ENCODE measurements at regions not wholly inside any gene's neighbourhood (a gene's known extent, or its start where the extent isn't known, plus 50 kb on each side); places are given as distances from the start of the nearest gene placed in this dataset.

- Histone ChIP-seq H3K27ac (peak overlapping the region; percentile 61), H3K27me3 (ENCODE audit: low read depth) (no peaks in the 10 kb centered on the region), H3K4me1 (no peaks in the 10 kb centered on the region), H3K36me3 (no peaks in the 10 kb centered on the region), H3K4me3 (no peak overlapping the region), H3K9me3 (no peaks in the 10 kb centered on the region)
- ATAC-seq: peak; percentile 28 to 57
- intact Hi-C loops (cut with DNase I): no loop called here
- no peak for DNase-seq
- no peak for TF ChIP-seq CTCF (IDR thresholded peaks at IDR 0.05)
Measured at GRCh38 chr16:87227296-87227951, 89.8 kb downstream of the C16orf95 start.

- Histone ChIP-seq H3K4me1 (no peaks in the 10 kb centered on the region), H3K36me3 (no peaks in the 10 kb centered on the region), H3K27me3 (ENCODE audit: low read depth) (no peaks in the 10 kb centered on the region), H3K4me3 (no peak overlapping the region), H3K9me3 (no peaks in the 10 kb centered on the region), H3K27ac (no peak overlapping the region)
- intact Hi-C loops (cut with DNase I): no loop called here
- DNase-seq (no peak), ATAC-seq (no peak)
- no peak for TF ChIP-seq CTCF (IDR thresholded peaks at IDR 0.05)
Measured at GRCh38 chr16:87228363-87228762, 88.8 kb downstream of the C16orf95 start.

GRCh38 chr16:87229230-87230188 lies 87.7 kb downstream of the C16orf95 start:
- no peaks in the 10 kb centered on the region for H3K4me1 ChIP-seq
- H3K27ac ChIP-seq: no peak overlapping the region
- H3K27me3 ChIP-seq (ENCODE audit: low read depth): no peaks in the 10 kb centered on the region
- DNase-seq (no peak), ATAC-seq (no peak)
- no peak for TF ChIP-seq CTCF (IDR thresholded peaks at IDR 0.05)
- H3K36me3 ChIP-seq: no peaks in the 10 kb centered on the region
- no peak overlapping the region for H3K4me3 ChIP-seq
- H3K9me3 ChIP-seq: no peaks in the 10 kb centered on the region
- intact Hi-C loops (cut with DNase I): no loop called here

GRCh38 chr16:87230571-87230970 lies 86.6 kb downstream of the C16orf95 start:
- no peaks in the 10 kb centered on the region for H3K9me3 ChIP-seq
- no peak overlapping the region for H3K27ac ChIP-seq
- H3K4me1 ChIP-seq: no peaks in the 10 kb centered on the region
- intact Hi-C loops (cut with DNase I): no loop called here
- H3K4me3 ChIP-seq: no peak overlapping the region
- DNase-seq: no peak
- ATAC-seq: no peak
- no peaks in the 10 kb centered on the region for H3K27me3 ChIP-seq (ENCODE audit: low read depth)
- no peak for TF ChIP-seq CTCF (IDR thresholded peaks at IDR 0.05)
- H3K36me3 ChIP-seq: no peaks in the 10 kb centered on the region

GRCh38 chr16:87231295-87231694 lies 85.9 kb downstream of the C16orf95 start:
- H3K4me1 ChIP-seq: no peaks in the 10 kb centered on the region
- no peak for ATAC-seq
- H3K36me3 ChIP-seq: no peaks in the 10 kb centered on the region
- intact Hi-C loops (cut with DNase I): no loop called here
- no peak overlapping the region for H3K4me3 ChIP-seq
- H3K9me3 ChIP-seq: no peaks in the 10 kb centered on the region
- no peak for DNase-seq
- H3K27ac ChIP-seq: no peak overlapping the region
- H3K27me3 ChIP-seq (ENCODE audit: low read depth): no peaks in the 10 kb centered on the region
- no peak for TF ChIP-seq CTCF (IDR thresholded peaks at IDR 0.05)
